BJ (cell line): ENCODE measurements at regions not wholly inside any gene's neighbourhood (a gene's known extent, or its start where the extent isn't known, plus 50 kb on each side); places are given as distances from the start of the nearest gene placed in this dataset.

Source experiments
- CTCF ChIA-PET: fragments of 350-600 bp; formaldehyde crosslinking; extraction: SDS; loops from one replicate; lab custom pipeline; 2021; ENCODE audit warnings: antibody characterized with exemption, inconsistent platforms; lab: Yijun Ruan, JAX
- POLR2A ChIA-PET: fragments of 300-600 bp; sonication (Branson Sonifier 250); formaldehyde crosslinking; extraction: SDS; loops from one replicate; lab custom pipeline; 2021; ENCODE audit warnings: antibody characterized with exemption; lab: Charles Lee
- DNase-seq: peaks from one replicate; pipeline ENCODE4 v3.0.0-alpha.2; 2011; ENCODE audit warnings: low read depth
- H3K27me3 ChIP-seq: 2 replicates; pipeline ENCODE4 v1.6.0; 2011; ENCODE audit warnings: low read length; ENCODE audit not compliant: control insufficient read depth, insufficient read depth
- H3K36me3 ChIP-seq: 2 replicates; pipeline ENCODE4 v1.5.1; 2011; ENCODE audit warnings: low read length; ENCODE audit not compliant: control insufficient read depth, insufficient read depth
- H3K4me3 ChIP-seq: 2 replicates; pipeline ENCODE4 v1.5.1; 2011; ENCODE audit warnings: low read depth, mild to moderate bottlenecking, control low read depth, low read length
- CTCF ChIP-seq: IDR thresholded peaks from 2 replicates; pipeline ENCODE4 v1.5.1; 2011; ENCODE audit warnings: low read depth, mild to moderate bottlenecking, control low read depth, inconsistent platforms, low read length, moderate library complexity; ENCODE audit not compliant: insufficient read depth

DNA sequence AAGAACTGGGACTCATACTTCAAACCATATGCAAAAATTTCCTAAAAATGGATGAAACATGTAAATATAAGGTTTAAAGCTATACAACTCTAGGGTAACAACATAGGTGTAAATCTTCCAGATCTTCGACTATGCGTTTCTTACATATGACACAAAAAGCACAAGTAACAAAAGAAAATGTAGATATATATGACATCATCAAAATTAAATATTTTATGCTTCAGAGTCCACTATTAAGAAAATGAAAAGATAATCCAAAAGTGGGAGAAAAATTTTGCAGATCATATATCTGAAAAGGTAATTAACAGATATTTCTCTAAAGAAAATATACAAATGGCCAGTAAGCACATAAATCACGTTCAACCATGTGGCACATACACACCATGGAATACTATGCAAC is 164.2 kb upstream of the ACTRT1 start:
- CTCF ChIA-PET, result no interaction called here
- no peak for TF ChIP-seq CTCF

DNA sequence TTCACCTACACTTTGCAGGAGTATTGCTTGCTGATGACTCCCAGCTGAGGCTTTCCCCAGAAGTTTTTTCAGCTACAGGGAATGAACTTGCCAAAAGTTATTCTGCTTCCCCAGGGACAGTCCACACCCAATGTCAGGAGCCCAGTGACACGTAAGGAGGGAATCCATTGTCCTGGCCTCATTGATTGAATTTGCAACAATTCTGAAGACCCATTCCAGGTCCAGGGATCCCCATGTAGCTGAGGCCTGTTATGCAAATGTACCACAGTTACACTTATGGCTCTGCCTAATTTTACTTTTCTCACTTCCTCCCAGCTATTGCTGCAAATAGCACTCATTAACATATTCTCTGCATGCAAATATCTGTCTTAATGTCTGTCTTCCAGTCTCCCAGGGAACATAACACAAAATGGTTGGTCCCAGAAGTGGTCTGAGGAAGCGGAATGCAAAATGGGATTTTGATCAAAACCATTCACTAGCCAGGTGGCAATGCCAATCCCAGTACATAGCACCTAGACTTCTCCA is 113.7 kb upstream of the ACTRT1 start:
- H3K36me3 ChIP-seq, result no peaks in the 10 kb centered on the region
- H3K4me3 ChIP-seq, result no peak overlapping the region
- TF ChIP-seq CTCF, result no peak
- CTCF ChIA-PET, result no interaction called here
- POLR2A ChIA-PET, result no interaction called here
- no peaks in the 10 kb centered on the region for H3K27me3 ChIP-seq
- no peak for DNase-seq

More for the DNA sequence above, 164.2 kb upstream of the ACTRT1 start:
- no peak for DNase-seq
- Histone ChIP-seq H3K27me3 (no peaks in the 10 kb centered on the region), H3K4me3 (no peak overlapping the region), H3K36me3 (no peaks in the 10 kb centered on the region)
- POLR2A ChIA-PET, result no interaction called here

DNA sequence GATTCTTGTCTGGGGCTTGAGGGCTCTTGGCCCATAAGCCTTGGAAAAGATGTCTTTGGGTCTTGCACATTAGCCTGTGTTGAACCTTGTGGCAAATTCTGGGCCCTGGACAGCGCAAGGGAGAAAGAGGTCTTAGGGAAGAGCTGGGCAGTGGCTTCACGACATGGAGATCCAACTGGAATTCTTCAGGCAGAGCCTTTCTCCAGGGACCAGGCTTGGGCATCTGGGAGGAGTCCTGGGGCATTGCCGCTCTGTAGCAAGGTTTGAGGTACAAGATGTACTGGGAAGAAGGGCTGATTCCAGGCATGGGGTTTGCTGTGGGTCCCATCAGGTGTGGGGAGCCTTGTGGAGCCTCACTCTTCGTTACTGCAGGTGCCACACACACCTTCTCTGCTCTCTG is 104.0 kb upstream of the ACTRT1 start:
- ChIA-PET POLR2A (no interaction called here), CTCF (no interaction called here)
- no peak for DNase-seq
- H3K4me3 ChIP-seq, result no peak overlapping the region
- no peaks in the 10 kb centered on the region for H3K27me3 ChIP-seq
- no peak for TF ChIP-seq CTCF
- H3K36me3 ChIP-seq, result no peaks in the 10 kb centered on the region

GRCh38 chrX:128142745-128143144 is 90.5 kb upstream of the ACTRT1 start:
- no peak for DNase-seq
- no peaks in the 10 kb centered on the region for H3K27me3 ChIP-seq
- ChIA-PET CTCF (no interaction called here), POLR2A (no interaction called here)
- TF ChIP-seq CTCF, result no peak
- no peak overlapping the region for H3K4me3 ChIP-seq
- H3K36me3 ChIP-seq, result no peaks in the 10 kb centered on the region

DNA sequence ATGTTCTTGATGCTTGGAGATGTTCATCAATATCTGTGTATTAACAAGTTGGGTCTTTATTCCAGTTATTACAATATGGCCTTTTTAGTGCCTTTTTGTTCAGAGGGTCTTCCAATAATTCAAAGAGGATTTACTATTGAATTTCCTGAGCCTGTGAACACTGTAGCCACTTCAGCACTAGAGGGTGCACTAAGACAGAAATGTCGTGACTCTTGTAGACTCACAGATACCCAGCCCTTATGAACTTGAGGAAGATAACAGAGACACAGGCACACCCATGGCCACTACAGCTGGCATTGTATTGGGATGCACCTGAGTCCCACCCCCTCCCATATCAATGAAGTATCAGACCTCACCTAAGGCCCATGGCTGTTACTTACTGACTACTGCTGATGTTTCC is 54.4 kb upstream of the ACTRT1 start:
- Histone ChIP-seq H3K4me3 (no peak overlapping the region), H3K36me3 (no peaks in the 10 kb centered on the region), H3K27me3 (no peaks in the 10 kb centered on the region)
- CTCF ChIA-PET, result no interaction called here
- no peak for DNase-seq
- POLR2A ChIA-PET, result no interaction called here
- TF ChIP-seq CTCF, result no peak
